Liver (tissue), 1 donor: ENCODE measurements at regions not wholly inside any gene's neighbourhood (a gene's known extent, or its start where the extent isn't known, plus 50 kb on each side); places are given as distances from the start of the nearest gene placed in this dataset.
"Not testable (repeated sequence)": the region's sequence is repeated elsewhere in the genome, so short reads cannot be mapped to it uniquely, and the experiment has no call there.

ENCODE experiments used
- REST ChIP-seq: IDR thresholded peaks from 2 replicates; pipeline ENCODE4 v1.6.1; 2016; ENCODE audit warnings: antibody characterized with exemption, mild to moderate bottlenecking
- TF ChIP-seq, protein P1 (sequence below): IDR thresholded peaks from 2 replicates; pipeline ENCODE4 v1.6.1; 2016; ENCODE audit warnings: antibody characterized with exemption

- not testable (repeated sequence) for TF ChIP-seq REST
- TF ChIP-seq, protein P1, sequence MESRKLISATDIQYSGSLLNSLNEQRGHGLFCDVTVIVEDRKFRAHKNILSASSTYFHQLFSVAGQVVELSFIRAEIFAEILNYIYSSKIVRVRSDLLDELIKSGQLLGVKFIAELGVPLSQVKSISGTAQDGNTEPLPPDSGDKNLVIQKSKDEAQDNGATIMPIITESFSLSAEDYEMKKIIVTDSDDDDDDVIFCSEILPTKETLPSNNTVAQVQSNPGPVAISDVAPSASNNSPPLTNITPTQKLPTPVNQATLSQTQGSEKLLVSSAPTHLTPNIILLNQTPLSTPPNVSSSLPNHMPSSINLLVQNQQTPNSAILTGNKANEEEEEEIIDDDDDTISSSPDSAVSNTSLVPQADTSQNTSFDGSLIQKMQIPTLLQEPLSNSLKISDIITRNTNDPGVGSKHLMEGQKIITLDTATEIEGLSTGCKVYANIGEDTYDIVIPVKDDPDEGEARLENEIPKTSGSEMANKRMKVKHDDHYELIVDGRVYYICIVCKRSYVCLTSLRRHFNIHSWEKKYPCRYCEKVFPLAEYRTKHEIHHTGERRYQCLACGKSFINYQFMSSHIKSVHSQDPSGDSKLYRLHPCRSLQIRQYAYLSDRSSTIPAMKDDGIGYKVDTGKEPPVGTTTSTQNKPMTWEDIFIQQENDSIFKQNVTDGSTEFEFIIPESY = not testable (repeated sequence)
Measured at GRCh38 chrY:11156100-11156499, 1544.9 kb upstream of the USP9Y start.
